Activated CD4-positive, CD25-positive, alpha-beta regulatory T cell treated with anti-CD3 and anti-CD28 coated beads, Interleukin-2, amount 50 U/mL, for 16 hours (primary cell): ENCODE measurements at regions not wholly inside any gene's neighbourhood (a gene's known extent, or its start where the extent isn't known, plus 50 kb on each side); places are given as distances from the start of the nearest gene placed in this dataset.
"Not testable (repeated sequence)": the region's sequence is repeated elsewhere in the genome, so short reads cannot be mapped to it uniquely, and the experiment has no call there.

Experiments
- DNase-seq: peaks from one replicate; pipeline ENCODE4 v3.0.0-alpha.2; 2020; ENCODE audit warnings: low read depth, low spot score

- no peak for DNase-seq
Measured at GRCh38 chr1:196160066-196160795, 448.0 kb downstream of the KCNT2 start.

- no peak for DNase-seq
Measured at GRCh38 chr1:196155586-196155985, 452.7 kb downstream of the KCNT2 start.

- no peak for DNase-seq
Measured at GRCh38 chr1:196152975-196153374, 455.3 kb downstream of the KCNT2 start.

- no peak for DNase-seq
Measured at GRCh38 chr1:196152086-196152485, 456.2 kb downstream of the KCNT2 start.

GRCh38 chr1:196148367-196148970 lies 459.8 kb downstream of the KCNT2 start:
- no peak for DNase-seq

GRCh38 chr1:196147530-196147929 lies 460.7 kb downstream of the KCNT2 start:
- DNase-seq = no peak

- not testable (repeated sequence) for DNase-seq
Measured at GRCh38 chr1:196145151-196145550, 463.1 kb downstream of the KCNT2 start.

GRCh38 chr1:196144588-196144987 lies 463.7 kb downstream of the KCNT2 start:
- DNase-seq = no peak

- no peak for DNase-seq
Measured at GRCh38 chr1:196143602-196144342, 464.5 kb downstream of the KCNT2 start.

GRCh38 chr1:196142111-196142640 lies 466.1 kb downstream of the KCNT2 start:
- no peak for DNase-seq

GRCh38 chr1:196136396-196136795 lies 471.8 kb downstream of the KCNT2 start:
- no peak for DNase-seq

GRCh38 chr1:196131691-196132090 lies 476.5 kb downstream of the KCNT2 start:
- no peak for DNase-seq

- no peak for DNase-seq
Measured at GRCh38 chr1:196128835-196129234, 479.4 kb downstream of the KCNT2 start.

- DNase-seq = no peak
Measured at GRCh38 chr1:196121181-196121580, 487.1 kb downstream of the KCNT2 start.

GRCh38 chr1:196115646-196116045 lies 492.6 kb downstream of the KCNT2 start:
- DNase-seq = no peak

GRCh38 chr1:196114193-196114592 lies 494.0 kb downstream of the KCNT2 start:
- no peak for DNase-seq

- DNase-seq = not testable (repeated sequence)
Measured at GRCh38 chr1:196108990-196109389, 499.2 kb downstream of the KCNT2 start.

- DNase-seq = no peak
Measured at GRCh38 chr1:196105901-196106300, 502.3 kb downstream of the KCNT2 start.

GRCh38 chr1:196102826-196103225 lies 505.4 kb downstream of the KCNT2 start:
- no peak for DNase-seq

- no peak for DNase-seq
Measured at GRCh38 chr1:196098000-196098399, 510.2 kb downstream of the KCNT2 start.

GRCh38 chr1:196094821-196095220 lies 513.4 kb downstream of the KCNT2 start:
- DNase-seq = no peak

- no peak for DNase-seq
Measured at GRCh38 chr1:196091397-196092135, 516.7 kb downstream of the KCNT2 start.
